ENCODE measurements at regions not wholly inside any gene's neighbourhood (a gene's known extent, or its start where the extent isn't known, plus 50 kb on each side); places are given as distances from the start of the nearest gene placed in this dataset.

DNA sequence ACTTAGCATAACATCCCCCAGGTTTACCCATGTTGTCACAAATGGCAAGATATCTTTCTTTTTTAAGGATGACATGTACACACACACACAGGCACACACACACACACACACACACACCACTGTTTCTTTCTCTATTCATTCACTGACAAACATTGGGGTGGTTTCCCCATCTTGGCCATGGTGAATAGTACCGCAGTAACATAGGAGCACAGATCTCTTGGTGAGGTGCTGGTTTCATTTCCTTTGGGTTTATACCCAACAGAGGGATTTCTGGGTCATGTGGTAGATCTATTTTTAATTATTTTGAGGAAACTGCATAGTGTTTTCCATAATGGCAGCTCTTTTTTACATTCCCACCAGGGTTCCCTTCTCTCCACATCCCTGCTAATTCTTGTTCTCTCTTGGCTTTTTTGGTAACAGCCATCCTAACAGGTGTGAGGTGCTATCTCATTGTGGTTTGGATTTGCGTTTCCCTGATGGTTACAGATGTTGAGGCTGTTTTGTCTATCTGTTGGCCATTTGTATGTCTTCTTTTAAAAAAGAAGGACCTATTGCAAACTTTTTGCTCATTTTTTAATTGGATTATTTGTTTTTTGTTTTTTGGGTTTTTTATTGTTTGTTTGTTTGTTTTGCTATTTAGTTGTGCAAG lies 251.7 kb upstream of the IRS2 start:
- Histone ChIP-seq H3K27me3 (no peaks in the 10 kb centered on the region), H3K4me1 (no peaks in the 10 kb centered on the region), H3K27ac (no peak overlapping the region), H3K36me3 (no peaks in the 10 kb centered on the region), H3K9me3 (no peaks in the 10 kb centered on the region), H3K4me3 (no peak overlapping the region)
- DNase-seq (no peak), ATAC-seq (no peak), FAIRE-seq (no peak)
- TF ChIP-seq, protein P1, sequence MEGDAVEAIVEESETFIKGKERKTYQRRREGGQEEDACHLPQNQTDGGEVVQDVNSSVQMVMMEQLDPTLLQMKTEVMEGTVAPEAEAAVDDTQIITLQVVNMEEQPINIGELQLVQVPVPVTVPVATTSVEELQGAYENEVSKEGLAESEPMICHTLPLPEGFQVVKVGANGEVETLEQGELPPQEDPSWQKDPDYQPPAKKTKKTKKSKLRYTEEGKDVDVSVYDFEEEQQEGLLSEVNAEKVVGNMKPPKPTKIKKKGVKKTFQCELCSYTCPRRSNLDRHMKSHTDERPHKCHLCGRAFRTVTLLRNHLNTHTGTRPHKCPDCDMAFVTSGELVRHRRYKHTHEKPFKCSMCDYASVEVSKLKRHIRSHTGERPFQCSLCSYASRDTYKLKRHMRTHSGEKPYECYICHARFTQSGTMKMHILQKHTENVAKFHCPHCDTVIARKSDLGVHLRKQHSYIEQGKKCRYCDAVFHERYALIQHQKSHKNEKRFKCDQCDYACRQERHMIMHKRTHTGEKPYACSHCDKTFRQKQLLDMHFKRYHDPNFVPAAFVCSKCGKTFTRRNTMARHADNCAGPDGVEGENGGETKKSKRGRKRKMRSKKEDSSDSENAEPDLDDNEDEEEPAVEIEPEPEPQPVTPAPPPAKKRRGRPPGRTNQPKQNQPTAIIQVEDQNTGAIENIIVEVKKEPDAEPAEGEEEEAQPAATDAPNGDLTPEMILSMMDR (IDR thresholded peaks at IDR 0.05) = no peak
- WGBS, 2 donors = 75 to 89% methylated on average over 2 of the region's 2 CpGs
- intact Hi-C loops (cut with DNase I) = no loop called here

DNA sequence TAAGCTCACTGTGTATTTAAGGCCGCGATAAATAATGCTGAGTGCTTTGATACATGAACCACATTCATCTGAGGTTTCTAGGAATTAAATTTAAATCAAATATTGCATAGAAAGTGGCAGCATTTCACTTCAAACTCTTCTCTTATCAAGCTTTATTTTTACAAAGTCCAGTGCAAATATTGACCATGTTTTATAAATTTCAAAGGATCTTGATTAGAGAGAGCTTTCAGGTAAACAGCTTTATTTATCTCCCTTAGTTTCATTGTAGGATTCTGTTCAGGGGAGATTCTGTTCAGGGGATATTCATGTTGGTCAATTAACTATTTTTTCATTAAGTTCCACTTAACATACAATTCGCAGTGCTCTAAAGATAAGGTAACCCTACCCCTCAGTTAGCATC lies 249.7 kb upstream of the IRS2 start:
- H3K27me3 ChIP-seq = no peaks in the 10 kb centered on the region
- H3K9me3 ChIP-seq = no peaks in the 10 kb centered on the region
- no peaks in the 10 kb centered on the region for H3K4me1 ChIP-seq
- TF ChIP-seq, protein P1 (IDR thresholded peaks at IDR 0.05) = no peak
- ATAC-seq (no peak), DNase-seq (no peak), FAIRE-seq (no peak)
- no peak overlapping the region for H3K4me3 ChIP-seq
- no peak overlapping the region for H3K27ac ChIP-seq
- no peaks in the 10 kb centered on the region for H3K36me3 ChIP-seq
- intact Hi-C loops (cut with DNase I) = no loop called here
- 67 to 70% methylated on average over 3 of the region's 3 CpGs for WGBS, 2 donors

DNA sequence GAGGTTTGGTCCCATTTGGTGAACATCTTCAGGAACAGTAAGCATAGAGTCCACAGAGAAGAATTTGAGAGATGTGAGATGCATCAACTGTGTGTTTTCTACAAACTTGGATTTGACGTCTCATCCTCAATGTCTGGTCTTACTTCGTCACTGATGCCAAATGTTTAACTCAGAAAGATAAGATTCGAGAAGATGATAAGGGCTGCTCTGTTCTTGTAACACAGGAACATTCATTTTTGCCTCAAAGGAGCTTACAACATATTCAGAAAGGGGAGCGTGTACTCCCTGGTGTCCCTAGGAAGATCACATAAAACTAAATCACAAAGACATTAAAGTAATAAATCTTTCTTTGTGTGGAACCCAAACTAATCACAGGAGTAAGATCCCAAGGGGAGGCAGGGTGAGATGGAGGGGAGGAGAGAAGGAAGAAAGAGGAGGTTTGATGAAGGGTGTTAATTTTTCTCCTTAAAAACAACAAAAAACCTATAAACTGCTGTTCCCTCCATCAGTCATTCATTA lies 247.7 kb upstream of the IRS2 start:
- 65 to 70% methylated on average over 4 of the region's 4 CpGs for WGBS, 2 donors
- Histone ChIP-seq H3K36me3 (no peaks in the 10 kb centered on the region), H3K4me1 (no peaks in the 10 kb centered on the region), H3K9me3 (no peaks in the 10 kb centered on the region), H3K4me3 (no peak overlapping the region), H3K27ac (no peak overlapping the region), H3K27me3 (no peaks in the 10 kb centered on the region)
- intact Hi-C loops (cut with DNase I) = no loop called here
- DNase-seq (no peak), FAIRE-seq (no peak), ATAC-seq (no peak)
- TF ChIP-seq, protein P1 (IDR thresholded peaks at IDR 0.05) = no peak

DNA sequence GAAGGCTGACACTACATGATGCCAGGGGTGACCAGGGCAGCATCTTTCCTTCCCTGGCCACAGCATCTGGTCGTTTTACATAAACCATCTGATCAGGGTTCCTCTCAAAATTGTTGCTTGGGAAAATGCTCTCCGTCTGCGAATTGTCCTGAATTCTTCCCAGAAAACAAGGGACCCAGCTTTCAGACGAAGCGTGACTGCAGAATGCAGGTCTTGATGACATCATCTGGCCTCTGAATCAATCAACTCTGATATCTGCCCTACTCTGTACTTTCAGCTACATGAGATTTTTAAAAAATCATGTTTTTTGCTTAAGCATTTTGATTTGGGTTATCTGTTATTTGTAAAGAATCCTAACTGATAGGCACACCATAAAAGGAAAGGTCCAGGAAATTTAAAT lies 246.6 kb upstream of the IRS2 start:
- TF ChIP-seq, protein P1 (IDR thresholded peaks at IDR 0.05) = no peak
- no peaks in the 10 kb centered on the region for H3K27me3 ChIP-seq
- H3K4me3 ChIP-seq = no peak overlapping the region
- 64 to 70% methylated on average over 5 of the region's 5 CpGs for WGBS, 2 donors
- no peak overlapping the region for H3K27ac ChIP-seq
- FAIRE-seq = no peak
- no peaks in the 10 kb centered on the region for H3K36me3 ChIP-seq
- H3K9me3 ChIP-seq = no peaks in the 10 kb centered on the region
- ATAC-seq = no peak
- intact Hi-C loops (cut with DNase I) = no loop called here
- no peak for DNase-seq
- no peaks in the 10 kb centered on the region for H3K4me1 ChIP-seq

DNA sequence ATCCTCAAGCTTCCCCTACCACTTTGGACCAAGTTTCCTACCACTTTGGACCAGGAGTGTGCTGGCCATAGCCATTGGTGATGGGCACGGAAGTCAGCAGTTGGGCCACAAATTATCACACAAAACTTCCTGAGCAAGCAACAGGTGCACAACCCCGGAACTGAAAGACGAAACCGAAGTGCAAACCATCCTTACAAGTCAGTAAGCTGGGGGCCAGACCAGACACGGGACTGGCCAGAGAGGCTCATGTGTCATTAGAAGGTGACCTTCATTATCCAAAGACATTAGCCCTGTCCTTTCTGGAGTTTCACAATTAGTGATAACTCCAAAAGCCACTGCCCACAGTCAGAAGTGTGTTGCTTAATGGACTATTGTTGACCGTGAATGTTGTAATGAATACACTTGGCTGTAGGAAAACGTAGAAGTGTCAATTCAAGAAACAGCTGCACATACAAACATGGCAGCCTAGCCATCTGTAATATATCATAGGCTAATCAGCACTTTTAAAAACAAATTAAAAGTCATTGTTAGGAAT lies 244.1 kb upstream of the IRS2 start:
- no peak overlapping the region for H3K27ac ChIP-seq
- FAIRE-seq = no peak
- 60 to 65% methylated on average over 7 of the region's 7 CpGs for WGBS, 2 donors
- TF ChIP-seq, protein P1 (IDR thresholded peaks at IDR 0.05) = no peak
- no peaks in the 10 kb centered on the region for H3K9me3 ChIP-seq
- no peaks in the 10 kb centered on the region for H3K27me3 ChIP-seq
- no peaks in the 10 kb centered on the region for H3K4me1 ChIP-seq
- no peaks in the 10 kb centered on the region for H3K36me3 ChIP-seq
- no peak overlapping the region for H3K4me3 ChIP-seq
- intact Hi-C loops (cut with DNase I) = no loop called here
- no peak for ATAC-seq
- no peak for DNase-seq

Measured in pancreas (tissue), 10 donors.